ENCODE measurements at regions not wholly inside any gene's neighbourhood (a gene's known extent, or its start where the extent isn't known, plus 50 kb on each side); places are given as distances from the start of the nearest gene placed in this dataset.

DNA sequence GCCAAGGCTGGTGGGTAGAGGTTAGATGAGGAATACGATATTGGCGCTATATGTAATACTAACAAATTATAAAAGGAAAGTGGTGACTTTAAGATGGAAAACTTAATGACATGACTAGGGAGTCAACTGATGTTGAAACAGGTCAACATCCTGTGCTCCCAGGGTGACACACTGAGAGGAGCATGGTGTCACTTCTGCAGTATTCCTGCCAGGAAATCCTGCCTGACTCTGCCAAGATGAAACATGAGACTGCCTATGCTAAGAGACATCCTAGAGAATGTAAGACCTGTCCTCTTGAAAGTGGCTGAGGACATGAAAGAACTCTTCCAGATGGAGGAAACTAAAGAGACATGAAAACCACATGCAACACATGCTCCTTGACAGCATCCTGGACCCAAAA, 65.0 kb upstream of the KCND3 start:
- Histone ChIP-seq H3K4me3 (ENCODE audit: insufficient read depth, low read depth, low read length) (no peak overlapping the region), H4K91ac (ENCODE audit: insufficient read depth, low read depth, low read length) (no peak overlapping the region), H3K9ac (ENCODE audit: low read depth, low read length) (no peak overlapping the region), H3K27ac (ENCODE audit: insufficient read depth, low read length) (no peak overlapping the region), H3K9me3 (ENCODE audit: control insufficient read depth, insufficient read depth, low read length) (no peaks in the 10 kb centered on the region), H3K56ac (ENCODE audit: extremely low read depth, insufficient read depth, low read length) (no peak overlapping the region), H2AFZ (replicated peaks; ENCODE audit: low read length, poor library complexity) (no peak overlapping the region), H3K27me3 (ENCODE audit: control insufficient read depth, insufficient read depth, low read length) (no peaks in the 10 kb centered on the region), H3K18ac (ENCODE audit: low read depth, low read length) (no peak overlapping the region), H3K9me1 (ENCODE audit: insufficient read depth, low read length) (no peaks in the 10 kb centered on the region), H4K5ac (ENCODE audit: low read depth, low read length) (no peak overlapping the region), H3K79me1 (ENCODE audit: low read depth in 1 of 2, low read length in 2 of 2) (no peaks in the 10 kb centered on the region), H2AK9ac (replicated peaks; ENCODE audit: low read depth, low read length, poor library complexity) (no peak overlapping the region), H2BK120ac (ENCODE audit: low read depth, low read length) (no peak overlapping the region), H3K36me3 (ENCODE audit: control insufficient read depth, insufficient read depth, low read length) (no peaks in the 10 kb centered on the region), H2AK5ac (ENCODE audit: low read depth, low read length) (no peak overlapping the region), H3K23ac (ENCODE audit: low read depth, low read length) (no peak overlapping the region), H4K8ac (ENCODE audit: low read depth in 2 of 2, low read length in 2 of 2) (no peak overlapping the region), H3K4me2 (ENCODE audit: low read depth, low read length) (no peak overlapping the region), H2BK15ac (ENCODE audit: low read depth, low read length) (no peak overlapping the region), H2BK5ac (ENCODE audit: low read depth, low read length, poor library complexity, severe bottlenecking) (no peak overlapping the region), H4K20me1 (ENCODE audit: insufficient read depth, low read length) (no peaks in the 10 kb centered on the region), H2BK20ac (ENCODE audit: low read depth, low read length) (no peak overlapping the region), H3K4ac (ENCODE audit: low read depth, low read length) (no peak overlapping the region), H3K4me1 (ENCODE audit: control insufficient read depth, insufficient read depth, low read length) (no peaks in the 10 kb centered on the region), H3K14ac (replicated peaks; ENCODE audit: low read depth, low read length) (no peak overlapping the region)
- intact Hi-C loops (cut with micrococcal nuclease) (no loop called here), dilution Hi-C loops (cut with HindIII; ENCODE audit: low sequenced_read_pairs, unreplicated experiment) (no loop called here), in situ Hi-C loops (cut with MboI; ENCODE audit: low sequenced_read_pairs) (no loop called here)
- BruUV-seq (replicated peaks), result no TSS peak
- TF ChIP-seq SMC3 (IDR thresholded peaks at IDR 0.05; ENCODE audit: low read depth, low read length), result no peak
- no peak for TF ChIP-seq MAZ (IDR thresholded peaks at IDR 0.05; ENCODE audit: borderline replicate concordance, low read depth, low read length)
- no peak for TF ChIP-seq MXI1 (IDR thresholded peaks at IDR 0.05; ENCODE audit: borderline replicate concordance, low read depth, low read length)
- TF ChIP-seq, protein P1, sequence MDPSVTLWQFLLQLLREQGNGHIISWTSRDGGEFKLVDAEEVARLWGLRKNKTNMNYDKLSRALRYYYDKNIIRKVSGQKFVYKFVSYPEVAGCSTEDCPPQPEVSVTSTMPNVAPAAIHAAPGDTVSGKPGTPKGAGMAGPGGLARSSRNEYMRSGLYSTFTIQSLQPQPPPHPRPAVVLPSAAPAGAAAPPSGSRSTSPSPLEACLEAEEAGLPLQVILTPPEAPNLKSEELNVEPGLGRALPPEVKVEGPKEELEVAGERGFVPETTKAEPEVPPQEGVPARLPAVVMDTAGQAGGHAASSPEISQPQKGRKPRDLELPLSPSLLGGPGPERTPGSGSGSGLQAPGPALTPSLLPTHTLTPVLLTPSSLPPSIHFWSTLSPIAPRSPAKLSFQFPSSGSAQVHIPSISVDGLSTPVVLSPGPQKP (IDR thresholded peaks at IDR 0.05; ENCODE audit: borderline replicate concordance, low read depth, low read length), result no peak
- TF ChIP-seq FOS (IDR thresholded peaks at IDR 0.05; ENCODE audit: low read depth, low read length), result no peak
- TF ChIP-seq RFX5 (IDR thresholded peaks at IDR 0.05; ENCODE audit: low read depth, low read length), result no peak
- no peak for TF ChIP-seq CHD1 (IDR thresholded peaks at IDR 0.05; ENCODE audit: low read depth, low read length)
- no peak for TF ChIP-seq CEBPB (IDR thresholded peaks at IDR 0.05; ENCODE audit: low read depth, low read length)
- TF ChIP-seq POLR2A (IDR thresholded peaks at IDR 0.05; ENCODE audit: low read depth, low read length), result no peak
- no peak for TF ChIP-seq RCOR1 (IDR thresholded peaks at IDR 0.05; ENCODE audit: insufficient replicate concordance, low read length)
- TF ChIP-seq, protein P2, sequence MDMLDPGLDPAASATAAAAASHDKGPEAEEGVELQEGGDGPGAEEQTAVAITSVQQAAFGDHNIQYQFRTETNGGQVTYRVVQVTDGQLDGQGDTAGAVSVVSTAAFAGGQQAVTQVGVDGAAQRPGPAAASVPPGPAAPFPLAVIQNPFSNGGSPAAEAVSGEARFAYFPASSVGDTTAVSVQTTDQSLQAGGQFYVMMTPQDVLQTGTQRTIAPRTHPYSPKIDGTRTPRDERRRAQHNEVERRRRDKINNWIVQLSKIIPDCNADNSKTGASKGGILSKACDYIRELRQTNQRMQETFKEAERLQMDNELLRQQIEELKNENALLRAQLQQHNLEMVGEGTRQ (IDR thresholded peaks at IDR 0.05; ENCODE audit: low read depth, low read length), result no peak
- no peak for TF ChIP-seq MAFK (IDR thresholded peaks at IDR 0.05; ENCODE audit: low read depth, low read length)
- TF ChIP-seq NFE2L2 (IDR thresholded peaks at IDR 0.05; ENCODE audit: low read depth, low read length), result no peak
- no peak for TF ChIP-seq BHLHE40 (IDR thresholded peaks at IDR 0.05; ENCODE audit: low read depth, low read length)
- TF ChIP-seq, protein P3, sequence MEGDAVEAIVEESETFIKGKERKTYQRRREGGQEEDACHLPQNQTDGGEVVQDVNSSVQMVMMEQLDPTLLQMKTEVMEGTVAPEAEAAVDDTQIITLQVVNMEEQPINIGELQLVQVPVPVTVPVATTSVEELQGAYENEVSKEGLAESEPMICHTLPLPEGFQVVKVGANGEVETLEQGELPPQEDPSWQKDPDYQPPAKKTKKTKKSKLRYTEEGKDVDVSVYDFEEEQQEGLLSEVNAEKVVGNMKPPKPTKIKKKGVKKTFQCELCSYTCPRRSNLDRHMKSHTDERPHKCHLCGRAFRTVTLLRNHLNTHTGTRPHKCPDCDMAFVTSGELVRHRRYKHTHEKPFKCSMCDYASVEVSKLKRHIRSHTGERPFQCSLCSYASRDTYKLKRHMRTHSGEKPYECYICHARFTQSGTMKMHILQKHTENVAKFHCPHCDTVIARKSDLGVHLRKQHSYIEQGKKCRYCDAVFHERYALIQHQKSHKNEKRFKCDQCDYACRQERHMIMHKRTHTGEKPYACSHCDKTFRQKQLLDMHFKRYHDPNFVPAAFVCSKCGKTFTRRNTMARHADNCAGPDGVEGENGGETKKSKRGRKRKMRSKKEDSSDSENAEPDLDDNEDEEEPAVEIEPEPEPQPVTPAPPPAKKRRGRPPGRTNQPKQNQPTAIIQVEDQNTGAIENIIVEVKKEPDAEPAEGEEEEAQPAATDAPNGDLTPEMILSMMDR (conservative IDR thresholded peaks at IDR 0.05; ENCODE audit: low read depth, low read length), result no peak
- TF ChIP-seq RAD21 (IDR thresholded peaks at IDR 0.05; ENCODE audit: low read length), result no peak
- DNase-seq (no peak), ATAC-seq (ENCODE audit: low read depth) (no peak)
- no CpG with 5 or more reads among the region's 2 CpGs for WGBS, 2 experiments (ENCODE audit: extremely low coverage in 2 of 2, insufficient read length in 1 of 2)
- CTCF ChIA-PET, result no interaction called here
- POLR2A ChIA-PET (ENCODE audit: unreplicated experiment), result no interaction called here
